Embryonic facial prominence (tissue), 1 donor: ENCODE measurements at regions not wholly inside any gene's neighbourhood (a gene's known extent, or its start where the extent isn't known, plus 50 kb on each side); places are given as distances from the start of the nearest gene placed in this dataset.

Source experiments
- DNase-seq: peaks from one replicate; pipeline ENCODE4 v3.0.0-alpha.2; 2016; ENCODE audit errors: extremely low spot score

DNA sequence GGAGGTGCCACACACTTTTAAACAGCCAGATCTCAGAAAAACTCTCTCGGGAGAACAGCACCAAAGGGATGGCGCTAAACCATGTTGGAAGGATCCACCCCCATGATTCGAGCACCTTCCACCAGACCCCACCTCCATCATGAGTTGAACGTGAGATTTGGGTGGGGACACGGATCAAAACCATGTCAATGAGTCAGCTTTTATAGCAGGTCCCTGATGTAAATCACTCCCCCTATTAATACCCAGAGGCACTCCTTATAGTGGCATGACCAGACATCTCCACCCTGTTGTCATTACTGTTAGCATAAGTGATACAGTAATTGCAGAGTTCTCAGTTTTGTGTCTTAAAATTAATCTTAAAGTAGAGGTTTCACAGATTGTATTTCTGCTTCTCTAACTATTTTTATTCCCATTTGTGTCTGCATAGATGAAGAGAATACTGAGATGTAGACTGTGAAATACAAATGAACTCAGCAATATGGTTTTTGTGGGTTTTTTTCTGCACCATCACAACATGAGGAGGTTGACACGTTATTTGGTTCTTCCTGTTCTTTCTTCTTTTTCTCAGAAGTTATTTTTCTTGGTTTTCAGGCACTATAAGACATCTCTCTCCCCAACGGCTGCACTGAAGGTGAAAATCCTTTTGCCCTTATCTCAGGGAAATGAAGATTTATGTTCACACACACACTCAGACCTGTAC, 218.2 kb downstream of the ARL4C start:
- no peak for DNase-seq

DNA sequence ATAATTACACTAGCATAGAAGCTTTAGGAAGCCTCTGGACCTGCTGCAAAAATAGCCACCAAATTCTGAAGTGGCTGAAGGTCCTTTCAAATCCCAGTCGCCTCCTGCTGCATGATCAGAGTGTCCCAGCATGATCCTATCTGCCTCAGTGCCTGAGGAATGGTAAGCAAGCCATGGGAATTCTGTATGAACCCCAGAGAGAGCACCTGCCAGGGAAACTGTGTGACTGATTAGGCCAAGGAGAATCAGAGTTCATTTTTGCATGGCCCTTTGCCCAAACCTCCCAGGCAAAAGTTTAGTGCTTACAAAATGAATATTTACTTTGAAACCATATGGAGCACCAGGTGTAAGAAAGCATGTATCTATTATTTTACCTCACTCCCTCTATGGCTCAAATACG, 221.4 kb downstream of the ARL4C start:
- DNase-seq, result no peak

DNA sequence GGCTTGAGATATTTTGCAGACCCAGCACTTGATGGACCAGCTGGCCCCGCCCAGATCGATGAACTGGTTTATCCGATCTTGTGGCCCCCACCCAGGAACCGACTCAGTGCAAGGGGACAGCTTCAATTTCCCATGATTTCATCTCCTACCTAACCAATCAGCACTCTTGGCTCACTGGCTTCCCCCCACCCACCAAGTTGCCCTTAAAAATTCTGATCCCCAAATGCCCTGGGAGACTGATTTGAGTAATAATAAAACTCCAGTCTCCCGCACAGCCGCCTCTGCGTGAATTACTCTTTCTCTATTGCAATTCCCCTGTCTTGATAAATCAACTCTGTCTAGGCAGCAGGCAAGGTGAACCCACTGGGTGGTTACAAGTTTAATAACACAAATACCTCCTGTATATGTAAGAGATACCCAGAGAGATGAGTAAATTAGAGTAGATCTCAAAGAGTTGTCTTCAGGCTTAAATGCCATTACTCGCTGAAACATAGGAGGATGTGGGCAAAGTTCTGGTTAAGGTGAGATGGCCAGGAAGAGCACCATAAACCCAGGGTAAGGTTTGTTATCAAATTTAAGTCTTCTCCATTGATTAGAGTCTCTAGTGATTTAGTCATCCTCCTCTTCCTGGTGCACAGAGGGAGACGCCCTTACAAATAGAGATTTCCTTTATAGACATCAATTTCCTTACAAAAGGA, 222.8 kb downstream of the ARL4C start:
- no peak for DNase-seq

DNA sequence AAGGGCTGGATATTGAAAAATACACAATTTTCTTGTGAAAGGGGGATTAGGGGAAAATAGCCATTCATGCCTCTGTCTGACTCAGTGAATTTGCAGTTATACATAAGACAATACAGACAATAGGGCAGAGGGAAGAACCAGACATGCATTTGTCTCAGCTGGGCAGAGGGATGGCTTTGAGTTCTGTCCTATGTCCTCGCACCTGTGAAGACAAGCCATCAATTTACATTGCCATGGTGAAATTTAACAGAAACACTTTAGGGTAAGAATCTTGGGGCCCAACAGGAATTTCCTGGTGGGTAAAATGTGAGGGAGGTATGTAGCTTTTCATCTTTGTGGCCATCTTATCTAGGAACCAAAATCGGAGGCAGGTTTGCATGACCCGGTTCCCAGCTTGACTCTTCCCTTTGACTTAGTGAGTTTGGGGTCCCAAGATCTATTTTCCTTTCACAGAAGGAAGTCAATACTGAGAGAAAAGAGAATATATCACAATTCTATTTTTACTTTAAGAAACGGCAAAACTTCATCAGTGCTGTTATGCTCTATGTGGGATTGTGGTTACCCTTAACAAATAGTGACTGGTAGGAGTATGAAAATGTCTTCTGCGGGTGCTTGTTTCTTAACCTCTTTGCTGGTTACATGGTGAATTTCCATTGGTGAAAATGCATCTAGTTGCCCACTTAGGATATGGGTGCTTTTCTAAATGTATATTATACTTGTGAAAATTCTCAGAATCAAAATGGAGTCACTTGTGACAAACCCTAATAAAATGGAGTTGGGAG, 221.8 kb downstream of the SPP2 start:
- no peak for DNase-seq

DNA sequence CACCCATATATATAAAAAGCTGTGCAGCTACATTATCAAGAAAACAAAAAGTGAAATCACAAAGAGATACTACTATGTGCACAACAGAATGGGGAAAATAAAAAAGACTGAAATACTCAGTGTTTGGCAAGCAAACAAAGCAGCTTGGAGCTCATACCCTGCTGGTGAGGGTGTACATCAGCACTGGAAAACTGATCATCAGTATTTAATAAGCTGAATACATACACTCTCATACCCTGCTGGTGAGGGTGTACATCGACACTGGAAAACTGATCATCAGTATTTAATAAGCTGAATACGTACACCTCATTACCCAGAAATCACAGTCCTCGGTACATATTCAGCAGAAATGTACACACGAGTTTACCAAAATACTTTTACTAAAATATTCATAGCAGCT, 220.8 kb downstream of the SPP2 start:
- DNase-seq, result no peak

DNA sequence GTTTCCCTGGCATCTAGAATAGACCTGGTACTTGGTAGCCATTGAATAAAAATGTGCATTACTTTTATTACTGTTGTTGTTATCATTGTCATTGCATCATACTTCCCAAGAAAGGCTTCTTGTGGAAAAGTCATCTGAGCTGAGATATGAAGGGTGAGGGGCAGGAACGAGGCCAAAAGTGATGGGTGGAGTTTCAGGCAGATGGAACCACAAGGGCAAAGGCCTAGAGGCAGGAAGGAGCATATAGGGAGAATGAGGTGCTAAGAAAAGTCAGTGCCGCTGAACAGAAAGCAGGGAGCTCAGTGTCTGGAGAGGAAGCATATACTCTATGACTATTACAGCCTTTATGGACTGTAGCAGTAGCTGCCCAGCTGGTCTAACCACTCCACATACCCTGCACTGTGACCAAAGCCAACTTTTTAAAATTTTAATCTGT, 219.3 kb downstream of the SPP2 start:
- no peak for DNase-seq

DNA sequence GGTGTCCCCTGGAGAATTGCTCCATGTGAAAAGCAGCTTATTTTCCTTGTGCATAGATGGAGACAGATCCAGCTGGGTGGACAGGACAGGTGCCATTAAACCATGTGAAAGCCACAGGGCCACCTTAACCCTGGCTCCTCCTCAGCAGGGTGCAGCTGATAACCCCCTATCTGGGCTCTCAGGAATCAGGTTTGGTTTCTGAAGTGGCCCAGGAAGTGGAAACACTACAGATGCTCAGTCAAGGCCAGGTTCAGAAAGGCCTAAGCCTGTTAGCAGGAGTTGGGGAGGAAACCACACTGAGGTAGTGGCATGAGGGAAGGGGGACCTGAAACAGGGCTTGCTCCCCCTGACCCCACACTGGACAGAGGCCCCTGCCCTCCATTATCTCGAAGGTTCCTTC, 217.0 kb downstream of the SPP2 start:
- DNase-seq, result no peak

DNA sequence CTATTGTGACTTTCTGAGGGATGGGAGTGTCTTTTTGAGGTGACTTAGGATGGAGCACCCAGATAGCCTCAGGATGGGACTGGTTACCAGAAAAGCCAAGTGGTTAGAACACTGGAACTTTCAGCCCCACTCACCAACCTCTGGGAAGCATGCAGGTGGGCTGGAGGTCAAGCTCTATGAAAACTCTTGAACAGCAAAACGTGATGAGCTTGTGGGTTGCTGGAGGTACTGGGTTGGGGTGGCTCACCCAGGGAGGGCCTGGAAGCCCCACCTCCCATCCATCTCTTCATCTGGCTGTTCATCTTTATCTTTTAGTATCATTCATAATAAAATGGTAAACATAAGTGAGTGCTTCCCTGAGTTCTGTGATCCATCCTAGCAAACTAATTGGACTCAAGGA, 216.4 kb downstream of the SPP2 start:
- DNase-seq, result no peak

DNA sequence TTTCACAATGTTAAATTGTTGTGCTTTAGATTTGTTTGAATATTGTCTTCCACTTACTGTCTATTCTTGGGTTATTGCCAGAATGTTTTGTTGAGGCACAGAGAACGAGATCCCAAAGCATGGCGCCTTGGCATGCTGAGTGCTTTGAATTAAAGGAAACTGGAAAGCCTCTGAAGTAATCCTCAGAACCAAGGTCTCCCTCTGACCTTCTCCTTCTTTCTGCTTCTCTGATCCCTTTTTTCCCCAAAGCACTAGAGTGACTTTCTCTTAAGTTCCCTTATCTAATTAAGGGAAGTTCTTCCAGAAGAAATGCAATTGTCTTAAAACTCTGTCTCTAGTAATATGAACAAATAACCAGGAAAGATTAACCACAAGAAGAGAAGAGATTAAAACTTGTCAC, 214.7 kb downstream of the SPP2 start:
- DNase-seq, result no peak

DNA sequence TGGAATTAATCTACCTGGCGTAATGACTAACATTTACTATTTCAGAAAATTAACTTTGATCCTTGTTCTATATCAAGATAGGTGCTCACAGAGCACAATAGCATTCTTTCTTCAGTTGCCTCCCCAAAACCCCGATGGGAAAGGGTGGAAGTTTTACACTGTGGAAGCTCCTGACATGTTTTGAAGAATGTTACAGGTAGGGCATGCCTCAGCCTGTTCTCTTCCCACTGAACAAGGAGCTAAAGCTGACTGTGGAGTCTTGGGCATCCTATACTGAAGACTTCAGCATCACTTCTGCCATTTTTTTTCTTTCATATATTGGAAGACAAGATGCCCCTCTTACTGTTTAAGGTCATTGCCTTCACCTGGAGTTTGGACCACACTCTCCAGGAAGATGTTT, 211.2 kb downstream of the SPP2 start:
- no peak for DNase-seq

DNA sequence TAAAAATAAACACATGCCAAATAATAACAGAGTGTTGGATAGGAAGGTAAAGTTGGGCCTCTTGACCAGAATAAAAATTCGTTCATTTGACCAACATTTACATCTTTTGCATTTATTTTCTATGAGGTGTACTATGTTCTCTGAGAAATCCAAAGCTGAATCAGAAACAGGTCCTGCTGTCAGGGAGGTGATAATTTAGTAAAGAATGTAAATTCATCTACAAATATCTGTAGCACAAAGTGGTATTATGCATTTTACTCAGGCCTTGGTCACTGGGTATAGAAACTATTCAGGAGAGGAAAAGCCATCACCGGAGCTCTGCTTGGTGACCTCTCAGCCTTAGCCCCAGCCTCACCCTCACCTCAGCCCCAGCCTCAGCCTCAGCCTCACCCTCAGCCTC, 208.9 kb downstream of the SPP2 start:
- no peak for DNase-seq

DNA sequence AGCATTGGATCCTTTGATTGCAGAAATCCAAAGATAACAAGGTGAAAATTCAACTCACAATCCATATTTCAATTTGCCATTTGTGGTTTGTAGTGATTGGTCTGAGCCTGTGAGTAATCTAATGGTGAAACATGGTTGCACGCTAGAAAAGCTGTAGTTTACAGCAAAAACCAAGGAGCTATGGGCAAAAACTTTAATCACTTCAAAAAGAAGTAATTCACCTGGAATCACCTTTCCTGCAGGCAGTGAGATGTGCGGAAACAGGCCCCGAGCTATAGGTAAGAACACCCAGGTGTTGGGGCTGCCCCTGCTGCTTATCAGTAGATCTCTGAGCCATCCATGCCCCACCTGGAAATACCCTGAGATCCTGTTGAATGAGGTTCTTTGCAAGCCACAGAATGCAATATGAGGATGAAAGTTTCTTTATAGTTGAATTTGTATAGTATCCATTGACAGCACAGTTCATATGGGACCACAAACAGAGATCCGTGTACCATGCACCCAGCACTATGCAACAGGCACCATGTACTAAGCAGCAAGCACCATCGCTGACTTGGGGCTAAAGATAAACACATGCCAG, 208.2 kb downstream of the SPP2 start:
- DNase-seq, result no peak

DNA sequence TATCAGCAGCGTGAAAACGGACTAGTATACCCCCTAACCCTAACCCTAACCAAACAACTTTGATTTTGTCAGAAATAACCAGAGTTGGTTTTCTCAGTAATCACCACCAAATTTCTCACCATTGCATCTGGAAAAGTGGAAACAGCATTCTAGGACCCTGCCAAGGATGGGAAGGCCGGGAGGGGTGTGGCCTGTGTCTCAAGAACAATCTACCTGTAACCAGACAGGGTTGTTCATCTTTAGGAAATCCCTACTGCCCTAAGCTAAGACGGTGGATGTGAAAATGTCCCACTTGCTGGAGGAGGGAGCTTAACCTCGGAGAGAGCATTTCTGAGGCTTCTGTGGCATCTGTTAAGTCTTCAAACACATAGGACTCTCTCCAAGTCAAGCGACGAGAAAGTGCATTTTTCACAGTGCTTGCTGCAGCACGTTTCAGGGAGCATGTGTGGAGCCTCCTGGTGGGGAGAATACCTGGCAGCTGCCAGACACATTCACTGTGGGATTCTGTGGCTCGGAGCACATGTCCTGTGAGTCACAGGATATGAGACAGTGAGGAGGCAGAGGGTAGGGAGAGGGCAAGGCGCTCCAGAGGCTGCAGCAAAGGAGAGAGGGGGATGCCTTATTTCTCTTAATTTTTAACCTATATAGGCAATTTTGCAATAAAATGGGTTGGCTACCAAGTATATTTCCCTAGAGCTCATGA, 207.5 kb downstream of the SPP2 start:
- DNase-seq, result no peak

DNA sequence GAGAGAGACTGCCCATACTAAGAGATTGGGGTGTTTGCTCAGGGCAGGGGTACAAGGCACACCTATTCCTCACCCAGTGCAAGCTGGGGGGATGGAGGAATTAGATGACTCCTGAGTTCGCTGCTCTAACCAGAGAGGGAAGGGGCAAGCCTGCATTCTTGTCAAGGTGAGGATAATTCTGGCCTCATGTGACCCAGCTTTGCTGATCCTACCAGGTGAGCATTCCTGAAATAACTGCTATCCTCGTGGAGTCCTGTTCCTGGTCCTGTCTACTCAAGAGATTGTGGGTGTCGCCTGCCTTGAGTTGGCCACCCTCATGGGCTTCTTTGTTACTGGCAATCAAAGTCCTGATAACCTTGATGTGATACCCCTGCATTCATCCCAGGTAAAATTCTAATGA, 206.0 kb downstream of the SPP2 start:
- no peak for DNase-seq

DNA sequence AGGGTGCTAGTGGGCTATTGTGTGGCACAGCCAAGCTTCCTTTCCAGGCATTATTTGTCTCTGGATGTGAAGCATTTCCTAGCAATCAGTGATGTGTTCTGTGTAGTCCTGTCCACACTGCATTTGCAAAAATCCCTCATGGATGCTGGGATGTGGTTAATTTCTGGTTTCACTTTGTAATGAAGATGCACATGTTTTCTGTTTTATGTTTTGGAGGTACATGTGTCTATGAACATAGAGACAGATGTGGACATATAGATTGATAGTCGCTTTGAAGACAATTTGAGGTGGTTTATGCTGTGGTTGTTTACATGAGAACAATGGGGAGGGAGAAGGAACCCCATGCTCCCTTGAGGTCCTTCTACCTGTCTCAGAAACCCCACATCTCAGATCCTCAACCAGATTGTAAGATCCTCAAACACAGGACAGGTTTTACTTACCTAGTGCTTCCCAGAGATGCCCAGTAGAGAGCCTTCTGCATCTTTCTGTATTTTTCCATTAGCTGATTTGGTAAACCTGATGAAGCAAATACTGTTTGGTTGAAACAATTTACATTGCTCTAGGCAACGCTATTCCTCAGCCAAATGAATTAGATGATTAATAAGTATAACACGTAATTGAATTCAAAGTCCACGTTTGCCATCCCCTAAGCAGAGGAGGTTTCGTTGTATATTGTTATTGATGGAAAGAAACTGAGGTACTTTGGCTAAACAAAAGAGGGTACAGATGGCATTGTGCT, 204.4 kb downstream of the SPP2 start:
- no peak for DNase-seq

DNA sequence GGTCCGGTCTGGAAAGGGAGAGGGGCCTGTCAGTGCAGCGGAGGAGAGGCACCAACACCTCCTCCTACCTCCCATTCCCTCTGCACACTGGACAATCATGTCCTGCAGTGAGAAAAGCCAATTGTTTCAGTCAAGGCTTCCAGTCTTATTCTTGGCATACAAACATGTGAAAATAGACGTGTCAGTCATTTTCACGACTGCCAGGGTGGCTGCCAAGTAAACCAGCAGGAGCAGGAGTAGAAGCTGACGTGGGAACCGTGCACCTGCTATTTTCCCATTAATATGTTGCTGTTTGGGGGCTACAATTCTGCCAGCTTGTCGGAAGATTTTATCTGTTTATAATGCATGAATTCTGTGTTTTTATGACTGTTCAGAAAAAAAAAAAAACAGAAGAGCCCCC, 202.3 kb downstream of the SPP2 start:
- DNase-seq, result no peak

DNA sequence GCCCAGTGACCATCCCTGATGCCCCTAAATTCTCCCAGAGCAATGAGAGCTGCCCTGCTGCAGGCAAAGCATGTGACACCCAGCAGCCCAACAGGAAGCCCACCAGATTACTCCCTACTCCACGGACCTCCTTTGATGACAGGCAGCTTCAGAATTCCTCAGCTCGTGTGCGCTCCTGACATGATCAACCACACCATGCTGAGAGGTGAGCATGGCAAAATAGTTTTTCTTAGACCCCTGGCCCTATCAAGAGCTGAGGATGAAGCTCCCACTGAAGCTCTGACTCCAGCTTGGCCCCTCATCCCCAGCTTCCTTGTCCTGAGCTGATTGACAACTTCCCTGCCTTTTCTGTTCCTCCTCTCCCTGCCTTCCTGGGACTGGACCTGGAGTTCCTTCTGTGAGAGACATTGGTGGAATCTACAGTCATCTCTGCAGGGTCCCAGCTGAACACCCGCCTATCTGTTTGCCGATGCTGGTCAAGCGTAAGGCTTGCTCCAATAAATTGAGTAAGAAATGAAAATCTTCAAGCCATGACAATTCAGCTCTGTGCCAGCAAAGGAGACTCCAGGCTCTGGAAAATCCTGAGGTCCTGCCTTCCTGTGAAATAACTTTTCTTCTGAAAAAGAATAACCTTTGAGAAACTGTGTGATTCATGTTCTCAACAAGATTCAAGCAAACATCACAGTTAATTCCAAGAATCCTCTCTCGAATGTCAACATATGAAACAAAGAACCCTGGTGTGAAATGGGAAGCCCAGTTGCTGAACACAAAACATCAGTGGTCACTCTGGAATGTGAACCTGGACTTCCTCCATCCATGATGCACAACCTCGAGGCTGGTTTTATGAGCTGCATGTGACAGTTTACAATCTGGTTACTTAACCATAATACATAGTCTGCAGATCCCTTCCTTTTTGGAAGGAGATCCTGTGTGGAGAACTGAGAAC, 201.1 kb downstream of the SPP2 start:
- no peak for DNase-seq

DNA sequence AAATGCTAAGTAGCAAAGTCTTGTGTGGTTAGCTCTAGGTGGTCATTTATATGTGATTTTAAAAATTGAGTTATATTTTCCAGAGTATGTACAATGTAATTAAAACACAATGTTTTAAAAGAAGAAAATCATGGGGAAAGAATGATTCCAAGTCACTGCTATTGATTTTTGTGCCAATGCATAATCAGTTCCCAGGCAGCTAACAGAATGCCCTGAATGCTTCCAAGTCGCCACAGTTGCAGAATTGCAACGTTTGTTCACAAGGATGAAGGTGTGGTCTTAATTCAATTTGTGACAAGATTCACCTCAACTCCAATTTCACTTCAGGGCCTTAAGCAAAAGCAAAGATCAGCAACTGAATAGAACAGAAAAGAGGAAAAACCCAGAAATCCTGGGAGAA, 200.4 kb downstream of the SPP2 start:
- DNase-seq, result no peak

DNA sequence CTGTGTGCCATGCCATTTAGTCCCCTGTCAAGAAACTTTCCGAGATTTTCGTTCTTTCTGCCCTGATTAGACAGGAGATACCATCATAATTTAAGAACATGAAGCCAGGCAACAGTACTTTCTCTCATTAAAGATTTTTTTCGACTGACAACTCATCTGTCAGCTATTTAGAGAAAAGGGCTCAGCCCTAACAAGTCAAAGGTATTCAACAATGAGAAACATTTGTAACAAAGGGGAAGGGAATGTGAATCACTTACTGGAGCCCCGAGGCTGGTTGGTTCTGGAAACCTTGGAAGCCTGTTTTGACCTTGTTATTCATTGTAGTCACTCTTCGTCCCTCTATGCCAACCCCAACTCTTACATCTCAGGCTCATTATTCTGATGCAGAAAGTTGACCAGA, 199.4 kb downstream of the SPP2 start:
- no peak for DNase-seq
